ENCODE measurements at regions not wholly inside any gene's neighbourhood (a gene's known extent, or its start where the extent isn't known, plus 50 kb on each side); places are given as distances from the start of the nearest gene placed in this dataset.

GRCh38 chr15:45780352-45780751 lies 145.5 kb downstream of the SQOR start:
- no peak for TF ChIP-seq POLR2A (IDR thresholded peaks at IDR 0.05; ENCODE audit: low read depth, low read length)
- no peak for TF ChIP-seq POLR2AphosphoS5 (IDR thresholded peaks at IDR 0.05; ENCODE audit: low read depth, low read length)
- no peak for TF ChIP-seq TAF1 (IDR thresholded peaks at IDR 0.05; ENCODE audit: borderline replicate concordance, low read depth, low read length)

Measured in GM12892 (cell line).